Stimulated activated CD4-positive, alpha-beta T cell treated with anti-CD3 and anti-CD28 coated beads, TNF-alpha, amount 100 ng/mL, for 24 hours (primary cell): ENCODE measurements at regions not wholly inside any gene's neighbourhood (a gene's known extent, or its start where the extent isn't known, plus 50 kb on each side); places are given as distances from the start of the nearest gene placed in this dataset.

Experiments
- DNase-seq, 3 experiments: peaks; one replicate each; pipeline ENCODE4 v3.0.0-alpha.2; 2020; ENCODE audit warnings: low read depth in 3 of 3

GRCh38 chr6:122052346-122052900 lies 347.0 kb upstream of the HSF2 start:
- no peak for DNase-seq

- no peak for DNase-seq
Observed at GRCh38 chr6:122059918-122060317, 339.5 kb upstream of the HSF2 start.

DNA sequence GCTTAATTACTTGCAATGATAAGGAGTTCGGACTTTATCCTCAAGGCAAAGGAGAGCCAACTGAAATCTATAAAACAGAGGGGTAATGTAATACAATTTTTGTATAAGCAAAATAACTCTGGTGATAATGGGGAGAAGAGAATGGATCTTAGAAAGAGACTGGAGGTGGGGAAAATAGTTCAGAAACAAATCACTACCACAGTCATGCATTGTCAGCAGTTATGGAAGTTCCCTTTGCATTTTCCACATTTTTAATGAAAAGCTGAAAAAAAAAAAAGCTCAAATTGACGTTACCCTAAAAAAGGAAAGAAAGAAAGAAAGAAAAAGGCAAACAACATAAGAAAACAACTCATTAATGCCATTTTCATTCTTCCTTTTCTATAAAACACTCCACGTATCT lies 337.6 kb upstream of the HSF2 start:
- DNase-seq, result no peak

- no peak for DNase-seq
Observed at GRCh38 chr6:122063076-122063475, 336.4 kb upstream of the HSF2 start.

DNA sequence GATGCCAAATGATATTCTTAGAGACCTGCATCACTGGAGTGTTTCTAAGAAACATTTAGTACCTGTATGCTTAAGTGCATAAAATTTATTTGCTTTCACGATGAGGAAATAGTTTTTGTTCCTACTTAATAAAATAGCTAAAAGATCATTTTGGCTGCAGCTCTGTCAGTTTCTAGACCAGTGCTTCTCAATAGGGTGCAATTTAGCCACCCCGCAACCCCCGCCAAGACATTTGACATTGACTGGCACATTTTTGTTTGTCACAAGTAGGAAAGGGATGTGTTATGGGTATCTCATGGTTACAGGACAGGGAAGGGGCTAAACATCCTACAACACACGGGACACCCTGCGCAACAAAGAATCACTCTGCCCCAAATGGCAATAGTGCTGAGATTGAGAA lies 335.7 kb upstream of the HSF2 start:
- DNase-seq, result no peak

- DNase-seq, result no peak
Observed at GRCh38 chr6:122066200-122066599, 333.3 kb upstream of the HSF2 start.

- no peak for DNase-seq
Observed at GRCh38 chr6:122068291-122068769, 331.1 kb upstream of the HSF2 start.

- DNase-seq, result no peak
Observed at GRCh38 chr6:122069932-122070331, 329.5 kb upstream of the HSF2 start.

DNA sequence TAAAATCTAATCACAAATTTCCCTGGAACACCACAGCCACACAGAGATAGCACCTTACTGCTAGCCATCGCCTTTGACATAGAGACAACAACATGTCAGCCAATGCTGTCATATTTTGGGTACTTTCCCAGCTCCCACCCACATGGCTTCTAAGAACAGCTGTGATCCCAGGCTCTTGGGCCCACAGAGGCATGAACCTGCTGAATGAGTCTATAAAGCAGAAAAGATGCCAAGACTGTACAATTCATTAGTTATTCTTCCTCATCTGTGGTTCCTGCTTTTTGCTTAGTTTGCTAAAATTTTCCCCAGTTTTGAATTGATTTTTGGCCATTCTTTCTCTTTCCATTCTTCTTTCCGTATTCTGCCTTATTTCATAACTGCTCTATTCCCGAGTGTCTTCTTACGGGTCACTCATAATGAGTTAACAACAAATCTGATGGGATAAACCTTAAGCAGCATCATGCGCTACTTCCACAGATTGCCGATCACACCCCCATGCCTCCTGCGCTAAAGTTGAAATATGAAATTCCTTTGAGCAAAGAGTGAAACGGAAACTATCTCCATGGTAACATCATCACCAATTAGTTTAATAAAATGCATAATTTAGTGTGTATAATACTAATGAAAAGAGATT lies 327.3 kb upstream of the HSF2 start:
- DNase-seq, result no peak

- no peak for DNase-seq
Observed at GRCh38 chr6:122075084-122075838, 324.2 kb upstream of the HSF2 start.

DNA sequence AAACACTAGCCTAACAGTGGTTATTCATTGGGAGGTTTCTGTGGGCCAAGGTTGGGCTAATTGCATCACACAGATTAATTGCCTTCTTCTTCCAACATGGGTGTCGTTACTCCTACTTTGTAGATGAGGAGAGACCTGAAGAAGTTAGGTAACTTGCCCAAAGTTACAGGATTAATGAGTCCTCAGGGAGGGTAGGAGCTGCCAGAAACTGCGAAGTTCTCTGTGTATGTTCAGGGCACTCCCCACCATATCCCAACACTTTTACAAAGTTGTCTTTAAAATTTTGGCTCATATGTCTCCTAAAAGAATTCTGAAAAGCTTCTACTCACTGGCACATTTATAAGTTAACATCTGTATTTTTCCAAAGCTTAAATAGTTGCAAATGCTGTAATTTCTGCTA lies 323.5 kb upstream of the HSF2 start:
- no peak for DNase-seq

- DNase-seq, result no peak
Observed at GRCh38 chr6:122077603-122078002, 321.8 kb upstream of the HSF2 start.

- no peak for DNase-seq
Observed at GRCh38 chr6:122078481-122078880, 321.0 kb upstream of the HSF2 start.

- no peak for DNase-seq
Observed at GRCh38 chr6:122079916-122080315, 319.5 kb upstream of the HSF2 start.

DNA sequence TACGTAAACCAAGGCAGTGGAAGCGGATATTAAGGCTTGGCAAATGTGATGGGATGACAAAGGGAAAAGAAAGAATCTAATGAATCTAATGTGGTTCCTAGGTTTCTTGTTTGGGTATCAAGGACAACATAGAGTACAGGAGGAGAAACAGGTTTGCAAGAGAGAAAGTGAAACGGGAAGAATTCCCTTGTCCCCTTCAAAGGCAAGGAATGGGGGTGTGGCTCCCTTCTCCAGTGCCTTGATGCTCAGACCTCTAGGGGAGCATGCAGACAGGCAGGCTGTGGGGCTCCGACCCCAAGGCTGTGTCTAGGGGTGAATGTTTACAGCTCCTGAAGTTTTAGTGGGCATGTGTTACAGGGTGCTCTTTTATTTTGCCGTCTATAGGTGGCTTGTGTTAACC lies 317.5 kb upstream of the HSF2 start:
- no peak for DNase-seq

DNA sequence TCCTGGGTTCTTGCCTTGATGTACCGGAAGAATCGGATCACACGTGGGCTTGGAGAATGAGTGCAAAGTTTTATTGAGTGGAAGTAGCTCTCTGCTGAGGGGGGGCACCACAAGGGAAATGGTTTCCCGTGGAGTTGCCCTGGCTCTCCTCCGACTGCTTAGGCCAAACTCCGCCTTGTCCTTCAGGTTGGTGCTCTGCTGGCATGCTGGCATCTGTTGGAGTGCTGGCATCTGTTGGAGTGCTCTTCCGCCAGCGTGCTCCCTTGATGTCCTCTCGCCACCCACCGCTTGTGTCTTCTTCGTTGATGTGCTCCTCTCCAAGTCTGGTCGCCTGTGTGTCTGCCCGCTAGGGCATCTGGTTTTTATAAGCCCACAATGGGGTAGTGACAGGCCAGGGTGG lies 317.1 kb upstream of the HSF2 start:
- no peak for DNase-seq

DNA sequence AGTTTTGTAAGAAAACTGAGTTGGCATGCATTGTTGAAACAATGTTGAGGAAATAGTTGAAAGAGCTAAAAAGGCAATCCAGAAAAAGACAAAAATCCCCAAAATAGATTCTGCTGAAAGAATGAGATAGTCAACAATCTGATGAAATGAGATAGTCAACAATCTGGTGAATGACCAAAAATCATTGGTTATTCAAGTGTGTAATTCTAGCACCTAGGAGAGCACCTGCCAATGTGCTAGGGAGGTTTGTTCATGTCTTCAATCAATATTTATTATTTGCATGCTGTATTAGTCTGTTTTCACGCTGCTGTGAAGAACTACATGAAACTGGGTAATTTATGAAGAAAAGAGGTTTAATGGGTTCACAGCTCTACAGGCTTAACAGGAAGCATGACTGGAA lies 307.1 kb upstream of the HSF2 start:
- no peak for DNase-seq

- no peak for DNase-seq
Observed at GRCh38 chr6:122098201-122098678, 301.2 kb upstream of the HSF2 start.

GRCh38 chr6:122102026-122102425 lies 297.4 kb upstream of the HSF2 start:
- no peak for DNase-seq

- no peak for DNase-seq
Observed at GRCh38 chr6:122107256-122107852, 292.1 kb upstream of the HSF2 start.

- DNase-seq, result no peak
Observed at GRCh38 chr6:122109075-122109474, 290.4 kb upstream of the HSF2 start.

GRCh38 chr6:122114717-122115116 lies 284.7 kb upstream of the HSF2 start:
- DNase-seq, result no peak
